Limb (tissue), 2 donors: ENCODE measurements at regions not wholly inside any gene's neighbourhood (a gene's known extent, or its start where the extent isn't known, plus 50 kb on each side); places are given as distances from the start of the nearest gene placed in this dataset.
A peak's percentile ranks its signal among the peaks of the same experiment; 100 is the strongest.

Experiments
- DNase-seq, 2 donors: peaks; one replicate each; pipeline ENCODE4 v3.0.0-alpha.2; 2016; ENCODE audit errors: extremely low spot score in 2 of 2

DNA sequence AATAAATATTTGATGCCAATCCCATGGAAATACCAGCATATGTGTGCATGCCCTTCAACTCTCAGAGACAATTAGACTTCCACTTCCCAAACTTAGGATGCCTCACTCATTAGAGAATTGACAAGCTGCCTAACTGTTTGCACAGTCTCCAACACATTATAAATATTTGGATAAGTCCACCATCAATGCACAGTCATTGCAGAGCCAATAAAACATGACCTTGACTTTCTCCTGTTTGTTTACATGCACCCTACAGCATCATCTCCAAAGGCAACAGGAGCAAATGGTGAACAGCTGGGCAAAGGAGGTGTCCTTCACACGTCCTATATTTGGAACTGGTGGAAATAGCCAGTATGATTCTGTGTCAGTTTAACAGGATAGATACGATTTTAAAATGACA lies 804.4 kb upstream of the RBFOX1 start:
- DNase-seq, result no peak

- DNase-seq, result no peak
Observed at GRCh38 chr16:6527646-6528045, 805.0 kb upstream of the RBFOX1 start.

DNA sequence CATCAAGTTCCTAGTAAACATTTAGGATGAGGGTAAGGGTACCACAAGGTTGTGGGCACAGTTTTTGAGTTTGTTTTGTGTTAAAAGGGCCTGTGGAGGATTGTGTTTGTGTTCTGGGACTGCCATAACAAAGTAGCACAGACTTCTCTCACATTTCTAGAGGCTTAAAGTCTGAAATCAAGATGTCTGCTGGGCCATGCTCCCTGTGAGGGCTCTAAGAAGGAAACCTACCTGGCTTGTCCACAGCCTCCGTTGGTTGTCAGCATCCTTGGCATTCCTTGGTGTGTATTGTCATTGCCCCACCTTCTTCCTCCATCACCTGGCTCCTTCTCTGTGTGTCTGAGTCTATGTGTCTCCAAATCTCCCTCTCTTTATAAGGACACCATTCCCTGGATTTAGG lies 808.1 kb upstream of the RBFOX1 start:
- DNase-seq, result no peak

DNA sequence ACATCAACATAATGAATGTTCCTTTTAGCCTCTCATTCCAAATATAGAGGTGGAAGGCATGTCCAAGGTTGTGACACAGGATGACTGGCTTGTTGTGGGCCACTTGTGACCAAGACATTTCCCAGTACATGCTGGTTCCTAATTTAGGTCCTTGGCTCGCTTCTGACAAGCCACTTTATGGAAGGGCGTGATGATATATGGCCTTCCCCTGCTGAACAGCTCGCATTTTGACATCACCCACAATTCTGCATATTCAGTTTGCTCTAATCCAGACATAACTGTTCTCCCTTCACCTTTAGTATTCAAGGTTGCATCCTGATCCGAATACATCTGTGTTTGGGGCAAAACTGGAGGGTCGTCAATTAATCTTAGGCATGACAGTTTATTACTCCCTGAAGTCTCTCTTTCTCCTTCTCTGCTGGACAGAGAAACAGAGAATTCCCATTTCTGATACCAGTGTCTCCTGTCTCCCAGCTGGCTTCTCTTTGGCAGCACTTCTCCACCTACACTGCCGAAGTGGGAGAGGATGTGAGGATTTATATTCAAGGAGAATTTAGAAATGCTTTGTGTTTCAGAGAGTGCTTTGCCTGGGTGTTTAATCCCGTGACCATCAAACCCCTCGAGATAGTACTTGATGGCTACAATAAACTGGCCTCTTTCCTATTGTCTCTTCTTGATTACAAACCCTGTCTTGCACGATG lies 815.5 kb upstream of the RBFOX1 start:
- no peak for DNase-seq

DNA sequence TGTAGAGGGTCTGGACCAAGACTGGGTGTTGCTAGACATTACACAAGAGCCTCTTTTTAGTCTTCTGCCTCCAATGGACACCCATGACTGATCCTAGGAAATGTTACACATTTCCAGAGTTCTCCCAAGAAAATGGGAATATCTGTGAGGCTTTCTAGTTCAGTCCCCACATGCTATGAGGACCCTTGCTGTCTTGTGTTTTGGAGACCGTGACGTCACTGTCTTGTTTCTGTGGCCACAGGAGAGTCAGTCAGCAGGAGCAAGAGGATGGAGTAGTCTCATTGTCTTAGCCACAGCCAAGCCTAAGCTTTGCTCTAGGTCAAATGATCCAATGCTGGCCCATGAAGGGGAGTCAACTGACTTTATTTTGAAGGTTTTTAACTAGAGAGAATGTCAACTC lies 820.1 kb upstream of the RBFOX1 start:
- DNase-seq, result no peak

DNA sequence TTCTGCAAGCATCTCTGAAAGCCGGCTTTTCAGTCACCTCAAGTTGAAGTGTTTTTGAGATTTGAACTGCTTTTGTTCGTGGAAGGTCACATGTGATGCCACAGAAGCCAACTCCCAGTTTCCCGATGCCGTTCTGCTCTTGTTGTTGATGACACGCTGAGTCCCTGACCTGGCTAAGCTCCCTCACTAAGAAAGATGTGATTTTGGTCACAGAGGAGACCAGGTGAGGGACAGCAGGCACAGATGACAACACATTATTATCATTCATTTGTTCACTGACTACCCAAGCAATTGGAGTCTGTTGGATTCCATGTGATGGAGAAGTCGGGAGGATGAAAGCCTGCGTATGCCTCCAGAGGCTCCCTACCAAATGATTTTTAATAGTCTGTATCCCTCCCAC lies 822.4 kb upstream of the RBFOX1 start:
- DNase-seq, result no peak

GRCh38 chr16:6499413-6499812 lies 833.2 kb upstream of the RBFOX1 start:
- DNase-seq, result no peak

DNA sequence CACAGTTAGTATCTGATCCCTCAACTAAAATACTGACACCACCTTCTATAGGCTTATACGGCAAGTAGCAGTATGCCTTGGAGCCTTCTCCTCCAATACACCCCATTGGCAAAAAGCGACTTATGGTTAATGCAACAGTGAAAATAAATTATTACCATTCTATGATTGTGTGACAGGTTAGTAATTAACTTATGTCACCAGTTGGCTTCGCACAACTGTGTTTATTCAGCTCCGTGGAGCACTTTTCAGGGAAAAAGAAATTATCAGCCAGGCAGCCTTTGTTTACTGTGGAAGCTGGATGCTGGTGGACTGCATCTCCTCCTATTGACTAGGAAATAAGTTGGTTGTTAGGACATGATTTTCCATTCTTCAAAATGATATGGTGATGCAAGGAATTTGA lies 833.8 kb upstream of the RBFOX1 start:
- no peak for DNase-seq

DNA sequence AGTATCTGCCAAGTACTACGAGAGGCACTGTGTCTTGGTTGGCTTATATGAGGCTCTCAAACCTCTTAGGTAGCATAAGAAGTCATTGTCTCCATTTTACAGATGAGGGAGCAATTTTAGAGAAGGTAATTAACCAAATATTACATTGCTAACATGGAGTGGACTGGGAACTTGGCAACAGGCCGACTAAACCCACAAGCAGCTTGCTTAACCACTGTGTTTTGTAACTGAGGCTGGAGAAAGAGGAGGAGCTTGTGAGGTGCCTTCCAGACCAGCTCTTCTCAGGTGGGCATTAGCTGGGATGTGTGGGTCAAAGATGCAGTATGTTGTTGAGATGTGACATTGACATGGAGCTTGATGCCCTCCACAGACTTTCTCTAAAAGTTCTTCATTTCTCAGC lies 835.6 kb upstream of the RBFOX1 start:
- DNase-seq, result no peak

- peak in 1 of 2 donors; percentile 2 for DNase-seq
Observed at GRCh38 chr16:6495486-6496210, 837.0 kb upstream of the RBFOX1 start.

DNA sequence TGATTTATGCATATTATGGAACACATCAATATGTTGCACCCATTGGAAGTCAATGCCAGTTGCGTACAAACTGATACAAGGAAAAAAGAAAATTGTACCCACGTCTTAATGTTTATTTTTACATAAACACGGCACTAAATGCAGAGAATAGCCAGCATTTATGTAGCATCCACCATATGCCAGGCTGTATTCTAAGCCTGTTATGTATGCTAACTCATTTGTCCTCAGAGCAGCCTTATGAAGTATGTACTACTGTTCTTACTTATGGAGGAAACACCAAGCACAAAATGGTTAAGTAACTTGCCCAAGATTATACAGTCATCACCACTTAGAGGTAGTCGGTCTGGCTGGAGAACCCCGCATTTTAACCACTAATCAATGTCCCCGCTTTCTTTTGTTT lies 837.9 kb upstream of the RBFOX1 start:
- no peak for DNase-seq

GRCh38 chr16:6493555-6493954 lies 839.1 kb upstream of the RBFOX1 start:
- DNase-seq, result no peak

- no peak for DNase-seq
Observed at GRCh38 chr16:6492742-6493141, 839.9 kb upstream of the RBFOX1 start.

DNA sequence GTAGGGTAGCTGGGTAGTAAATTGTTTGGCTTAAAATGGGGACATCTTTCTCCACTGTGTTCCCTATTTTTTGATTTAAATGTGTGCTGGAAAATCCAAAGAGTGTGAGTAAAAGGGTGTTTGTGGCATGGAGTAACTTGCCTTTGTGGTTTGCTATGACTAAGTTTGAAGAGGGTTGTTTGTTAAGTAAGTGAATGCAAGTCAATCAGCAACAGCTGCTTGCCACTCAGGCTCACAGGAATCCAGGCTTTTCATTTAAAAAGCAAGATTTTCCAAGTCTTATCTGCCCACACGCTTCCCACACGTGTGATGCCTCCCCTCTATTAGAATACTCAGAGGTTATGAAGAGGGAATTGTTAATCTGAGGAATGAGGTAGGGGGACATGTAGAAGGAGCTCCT lies 847.7 kb upstream of the RBFOX1 start:
- no peak for DNase-seq

DNA sequence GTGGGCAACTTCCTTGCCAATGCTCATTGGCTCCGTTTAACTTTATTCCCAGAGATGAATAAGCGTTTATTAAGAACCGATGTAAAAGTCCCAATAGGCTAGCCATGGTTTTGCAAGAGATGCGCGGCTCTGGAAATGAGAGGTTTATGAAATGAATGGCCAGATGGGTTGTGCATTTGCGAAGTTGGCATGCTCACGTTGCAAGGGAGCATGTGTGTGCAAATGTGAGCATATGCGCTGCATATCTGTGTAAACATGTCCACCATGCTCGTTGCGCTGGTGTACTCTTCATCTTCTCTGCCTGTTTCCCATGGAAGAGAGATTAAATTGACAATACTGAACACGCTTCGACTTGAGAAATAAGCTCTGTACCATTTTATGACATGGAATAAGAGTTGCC lies 848.6 kb upstream of the RBFOX1 start:
- no peak for DNase-seq

DNA sequence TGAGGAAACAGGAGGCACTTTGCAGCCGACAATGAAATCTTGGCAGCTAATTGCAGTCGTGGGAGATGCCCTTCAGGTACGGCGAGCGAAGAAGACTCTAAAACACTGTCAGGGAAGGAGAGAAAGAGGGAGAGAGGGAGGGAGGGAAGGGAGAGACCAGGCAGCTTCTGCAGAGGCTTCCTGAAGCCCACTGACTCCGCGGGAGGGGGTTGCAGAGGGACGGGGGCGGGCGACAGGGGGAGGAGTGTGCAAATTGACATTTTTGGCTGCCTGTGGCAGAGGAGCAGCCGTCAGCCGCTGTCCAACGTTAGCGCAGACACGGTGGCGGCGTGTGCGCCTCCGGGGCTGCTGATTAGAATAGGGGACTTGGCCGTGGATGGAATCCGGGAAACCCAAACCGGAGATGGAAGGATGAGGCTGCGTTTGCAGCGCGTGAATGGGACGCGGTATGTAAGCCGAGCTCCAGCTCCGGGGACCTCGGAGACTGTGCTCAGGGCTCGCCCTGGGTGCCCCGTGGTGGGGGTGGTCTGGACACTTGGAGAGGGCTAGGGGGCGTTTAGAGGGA lies 849.1 kb upstream of the RBFOX1 start:
- DNase-seq, result peak in 1 of 2 donors; percentile 54

DNA sequence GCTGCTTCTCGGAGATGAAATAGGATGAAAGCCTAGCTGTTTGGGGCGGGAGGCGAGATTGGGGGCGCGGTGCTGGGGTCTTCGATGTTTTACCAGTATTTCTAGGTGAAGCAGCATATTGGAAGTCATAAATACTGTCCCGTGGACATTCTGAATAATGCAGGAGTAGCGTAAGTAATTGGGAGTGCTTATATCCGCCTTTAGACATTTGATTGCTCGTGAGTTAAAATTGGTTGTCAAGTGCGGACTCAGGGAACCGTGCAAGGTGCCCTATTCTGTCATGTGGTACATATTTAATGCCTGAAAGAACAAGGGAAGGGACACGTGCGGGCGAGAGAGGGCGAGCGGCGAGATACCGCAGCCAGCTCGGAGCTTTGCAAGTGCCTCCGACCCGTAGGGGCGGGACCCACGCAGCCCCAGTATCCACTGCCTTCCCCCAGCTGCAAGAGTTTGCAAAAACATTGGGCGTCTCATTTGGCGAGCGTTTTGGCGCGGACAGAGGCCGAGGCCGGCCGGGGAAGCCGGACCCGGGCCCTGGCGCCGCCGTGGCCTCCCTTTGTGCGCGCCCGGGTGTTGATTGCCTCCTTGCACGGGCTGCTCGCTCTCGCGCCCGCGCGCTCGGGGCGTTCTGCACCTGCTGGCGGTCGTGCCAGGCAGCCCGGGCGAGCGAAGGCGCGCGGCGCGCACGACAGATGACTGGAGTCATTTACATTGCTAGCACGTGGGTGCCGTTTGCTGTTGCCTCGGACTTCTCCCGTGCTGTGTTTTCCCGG lies 849.8 kb upstream of the RBFOX1 start:
- no peak for DNase-seq

DNA sequence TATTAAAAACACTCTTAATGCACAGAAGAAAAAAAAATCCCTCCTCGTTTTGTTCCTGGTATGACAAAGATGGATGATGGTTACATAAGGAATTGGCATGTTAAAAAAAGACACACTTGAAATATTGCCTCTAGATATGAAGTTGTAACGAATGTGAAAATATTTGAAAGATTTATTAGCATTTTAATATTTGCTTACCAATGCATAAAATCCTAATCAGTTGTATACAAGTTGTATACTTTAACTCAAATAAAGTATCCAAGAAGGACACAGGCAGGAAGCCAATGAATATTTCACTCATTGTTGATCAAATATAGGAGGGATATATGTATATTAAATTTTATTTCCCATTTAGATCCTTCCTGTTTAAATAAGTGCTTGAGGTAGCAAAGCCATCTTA lies 850.8 kb upstream of the RBFOX1 start:
- DNase-seq, result no peak

DNA sequence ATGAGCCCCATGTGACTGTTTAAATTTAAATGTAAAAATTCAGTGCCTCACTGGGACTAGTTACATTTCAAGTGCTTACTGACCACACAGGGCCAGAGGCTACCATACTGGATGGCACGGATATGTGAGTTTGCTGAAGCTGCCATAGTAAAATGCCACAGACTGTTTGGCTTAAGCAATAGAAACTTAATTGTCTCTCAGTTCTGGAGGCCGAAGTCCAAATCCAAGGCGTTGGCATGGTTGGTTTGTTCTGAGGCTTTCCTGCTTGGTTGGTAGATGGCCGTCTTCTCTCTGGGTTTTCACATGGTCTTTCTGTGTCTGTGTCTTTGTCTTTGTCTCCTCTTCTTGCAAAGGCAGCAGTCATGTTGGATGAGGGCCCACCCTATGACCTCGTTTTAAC lies 878.9 kb upstream of the RBFOX1 start:
- DNase-seq, result no peak

GRCh38 chr16:6447021-6447790 lies 885.4 kb upstream of the RBFOX1 start:
- DNase-seq, result no peak

DNA sequence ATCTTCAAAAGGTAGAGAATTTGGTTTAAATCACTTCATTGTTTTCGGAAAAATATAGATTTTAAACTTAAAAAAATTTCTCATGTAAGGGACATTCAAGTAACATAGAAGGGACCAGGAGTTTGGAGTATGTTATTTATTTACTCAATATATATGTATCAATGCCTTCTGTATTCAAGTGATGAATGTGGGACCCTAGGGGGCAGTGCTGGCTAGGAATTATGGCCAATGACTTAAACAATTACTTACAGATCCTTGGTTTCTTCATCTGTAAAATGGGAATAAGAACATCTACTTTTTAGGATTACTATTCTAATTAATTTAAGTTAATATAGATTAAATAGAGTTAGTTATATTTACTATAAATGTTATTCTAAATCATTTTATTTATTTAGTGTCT lies 886.3 kb upstream of the RBFOX1 start:
- DNase-seq, result no peak
